ENCODE measurements at regions not wholly inside any gene's neighbourhood (a gene's known extent, or its start where the extent isn't known, plus 50 kb on each side); places are given as distances from the start of the nearest gene placed in this dataset.

DNA sequence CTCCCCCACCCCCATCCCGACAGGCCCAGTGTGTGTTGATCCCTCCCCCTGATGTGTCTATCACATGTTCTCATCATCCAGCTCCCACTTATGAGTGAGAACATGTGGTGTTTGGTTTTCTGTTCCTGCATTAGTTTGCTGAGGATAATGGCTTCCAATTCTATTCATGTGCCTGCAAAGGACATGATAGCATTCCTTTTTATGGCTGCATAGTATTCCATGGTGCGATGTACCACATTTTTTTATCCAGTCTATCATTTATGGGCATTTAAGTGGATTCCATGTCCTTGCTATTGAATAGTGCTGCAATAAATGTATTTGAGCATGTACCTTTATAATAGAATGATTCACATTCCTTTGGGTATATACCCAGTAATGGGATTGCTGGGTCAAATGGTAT, 66.6 kb upstream of the NXT1 start:
- no peak for TF ChIP-seq POLR2A (IDR thresholded peaks at IDR 0.05)
- TF ChIP-seq, protein P1, sequence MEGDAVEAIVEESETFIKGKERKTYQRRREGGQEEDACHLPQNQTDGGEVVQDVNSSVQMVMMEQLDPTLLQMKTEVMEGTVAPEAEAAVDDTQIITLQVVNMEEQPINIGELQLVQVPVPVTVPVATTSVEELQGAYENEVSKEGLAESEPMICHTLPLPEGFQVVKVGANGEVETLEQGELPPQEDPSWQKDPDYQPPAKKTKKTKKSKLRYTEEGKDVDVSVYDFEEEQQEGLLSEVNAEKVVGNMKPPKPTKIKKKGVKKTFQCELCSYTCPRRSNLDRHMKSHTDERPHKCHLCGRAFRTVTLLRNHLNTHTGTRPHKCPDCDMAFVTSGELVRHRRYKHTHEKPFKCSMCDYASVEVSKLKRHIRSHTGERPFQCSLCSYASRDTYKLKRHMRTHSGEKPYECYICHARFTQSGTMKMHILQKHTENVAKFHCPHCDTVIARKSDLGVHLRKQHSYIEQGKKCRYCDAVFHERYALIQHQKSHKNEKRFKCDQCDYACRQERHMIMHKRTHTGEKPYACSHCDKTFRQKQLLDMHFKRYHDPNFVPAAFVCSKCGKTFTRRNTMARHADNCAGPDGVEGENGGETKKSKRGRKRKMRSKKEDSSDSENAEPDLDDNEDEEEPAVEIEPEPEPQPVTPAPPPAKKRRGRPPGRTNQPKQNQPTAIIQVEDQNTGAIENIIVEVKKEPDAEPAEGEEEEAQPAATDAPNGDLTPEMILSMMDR (IDR thresholded peaks at IDR 0.05): no peak
- no peak for TF ChIP-seq POLR2AphosphoS5 (IDR thresholded peaks at IDR 0.05)

Measured in transverse colon (tissue), 4 donors.